ENCODE measurements at regions not wholly inside any gene's neighbourhood (a gene's known extent, or its start where the extent isn't known, plus 50 kb on each side); places are given as distances from the start of the nearest gene placed in this dataset.

DNA sequence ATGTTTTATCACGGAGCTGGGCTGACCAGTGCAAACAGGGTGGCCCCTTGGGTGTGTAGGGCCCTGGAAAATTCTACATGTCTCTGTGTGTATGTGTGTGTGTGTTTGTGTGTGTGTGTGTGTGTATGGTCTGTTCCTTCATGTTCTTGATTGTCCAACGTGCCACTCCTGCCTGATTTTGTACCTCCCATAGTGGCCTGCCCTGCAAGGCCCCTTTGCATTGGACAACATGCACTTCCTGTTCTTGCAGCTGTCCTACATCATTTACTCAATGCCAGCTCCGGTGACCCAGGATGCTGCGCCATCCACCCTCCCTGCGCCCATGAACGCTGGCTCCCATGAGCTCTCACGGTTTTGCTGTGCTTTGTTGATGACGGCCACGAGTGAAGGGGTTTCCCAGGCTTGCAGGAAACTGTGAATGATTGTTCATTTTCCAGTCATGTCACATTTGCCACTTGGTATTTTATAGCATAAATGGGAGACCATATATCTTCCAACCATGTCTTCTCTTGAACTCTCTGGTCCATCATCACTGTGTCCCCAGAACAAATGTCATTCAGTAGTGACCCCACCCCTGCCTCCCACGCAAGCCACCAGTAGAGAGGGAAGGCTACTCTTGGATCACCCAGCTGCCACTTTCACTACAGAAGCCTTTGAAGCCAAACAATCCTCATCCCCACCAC lies 69.7 kb upstream of the NCK2 start:
- TF ChIP-seq, protein P1, sequence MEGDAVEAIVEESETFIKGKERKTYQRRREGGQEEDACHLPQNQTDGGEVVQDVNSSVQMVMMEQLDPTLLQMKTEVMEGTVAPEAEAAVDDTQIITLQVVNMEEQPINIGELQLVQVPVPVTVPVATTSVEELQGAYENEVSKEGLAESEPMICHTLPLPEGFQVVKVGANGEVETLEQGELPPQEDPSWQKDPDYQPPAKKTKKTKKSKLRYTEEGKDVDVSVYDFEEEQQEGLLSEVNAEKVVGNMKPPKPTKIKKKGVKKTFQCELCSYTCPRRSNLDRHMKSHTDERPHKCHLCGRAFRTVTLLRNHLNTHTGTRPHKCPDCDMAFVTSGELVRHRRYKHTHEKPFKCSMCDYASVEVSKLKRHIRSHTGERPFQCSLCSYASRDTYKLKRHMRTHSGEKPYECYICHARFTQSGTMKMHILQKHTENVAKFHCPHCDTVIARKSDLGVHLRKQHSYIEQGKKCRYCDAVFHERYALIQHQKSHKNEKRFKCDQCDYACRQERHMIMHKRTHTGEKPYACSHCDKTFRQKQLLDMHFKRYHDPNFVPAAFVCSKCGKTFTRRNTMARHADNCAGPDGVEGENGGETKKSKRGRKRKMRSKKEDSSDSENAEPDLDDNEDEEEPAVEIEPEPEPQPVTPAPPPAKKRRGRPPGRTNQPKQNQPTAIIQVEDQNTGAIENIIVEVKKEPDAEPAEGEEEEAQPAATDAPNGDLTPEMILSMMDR (optimal IDR thresholded peaks at IDR 0.05 in 1 of 3, IDR thresholded peaks at IDR 0.05 in 1 of 3, conservative IDR thresholded peaks at IDR 0.05 in 1 of 3; ENCODE audit: extremely low read depth in 1 of 3, insufficient read depth in 2 of 3, low read length in 3 of 3): no peak
- no peak for TF ChIP-seq EZH2 (IDR thresholded peaks at IDR 0.05; ENCODE audit: low read length)

Data from keratinocyte (primary cell).